ENCODE measurements at regions not wholly inside any gene's neighbourhood (a gene's known extent, or its start where the extent isn't known, plus 50 kb on each side); places are given as distances from the start of the nearest gene placed in this dataset.

DNA sequence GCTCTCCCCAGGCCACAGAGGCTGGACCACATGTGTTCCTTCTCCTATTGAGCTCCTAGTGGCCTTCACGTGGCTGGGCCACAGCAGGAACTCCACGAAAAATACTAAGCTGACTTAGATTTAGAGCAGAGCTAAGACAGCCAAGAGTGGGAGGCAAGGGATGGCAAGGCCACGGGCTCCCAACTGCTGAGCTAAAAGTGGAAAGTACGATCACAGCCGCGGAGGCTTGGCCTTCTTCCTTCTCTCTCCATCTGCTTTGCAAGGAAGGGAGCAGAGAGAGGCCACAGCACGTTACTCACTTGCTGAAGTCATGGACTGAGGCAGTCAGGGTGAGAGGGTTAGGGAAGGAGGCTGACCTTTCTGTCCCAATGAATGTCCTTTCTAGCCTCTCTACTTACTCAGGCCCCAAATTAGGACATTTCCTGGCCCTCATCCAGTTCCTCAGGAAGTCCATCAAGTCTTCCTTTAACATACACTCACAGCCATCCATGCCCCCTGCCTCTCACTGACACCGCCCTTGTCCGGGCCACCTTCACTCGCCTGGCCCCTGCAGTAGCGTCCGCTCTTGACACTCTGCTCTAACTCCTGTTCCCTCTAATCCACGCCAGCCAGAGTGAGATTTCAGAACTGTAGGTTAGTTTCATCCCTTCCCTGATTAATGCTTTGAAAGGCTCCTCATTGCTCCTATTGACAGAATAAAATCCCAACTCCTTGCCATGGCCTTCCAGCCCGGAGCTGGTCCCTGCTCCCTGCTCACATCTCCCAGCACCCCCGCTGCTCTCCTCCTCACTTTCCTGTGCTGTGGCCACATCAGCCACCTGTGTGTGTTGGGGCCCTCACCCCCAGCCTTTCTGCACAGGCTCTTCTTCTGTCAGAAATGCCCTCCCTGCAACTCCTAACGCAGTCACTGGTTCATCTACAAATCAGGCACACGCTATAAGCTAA lies 204.2 kb downstream of the CYP26B1 start:
- Histone ChIP-seq H3K27me3 (ENCODE audit: control insufficient read depth in 1 of 2, insufficient read depth in 2 of 2, low read length in 2 of 2) (peaks cover 0 to 3% of the 10 kb centered on the region in 2 donors), H3K4me3 (ENCODE audit: low read length in 2 of 2) (no peak overlapping the region), H3K4me1 (ENCODE audit: control insufficient read depth, insufficient read depth, low read length) (no peaks in the 10 kb centered on the region), H3K9me3 (ENCODE audit: control insufficient read depth in 2 of 2, low read length in 2 of 2) (no peaks in the 10 kb centered on the region), H3K36me3 (ENCODE audit: control insufficient read depth in 2 of 2, insufficient read depth in 2 of 2, low read length in 2 of 2) (no peaks in the 10 kb centered on the region), H3K27ac (ENCODE audit: low read length) (no peak overlapping the region), H3K9ac (ENCODE audit: low read length in 2 of 2) (no peak overlapping the region)

- Histone ChIP-seq H3K9me3 (ENCODE audit: control insufficient read depth in 2 of 2, low read length in 2 of 2) (no peaks in the 10 kb centered on the region), H3K27me3 (ENCODE audit: control insufficient read depth in 1 of 2, insufficient read depth in 2 of 2, low read length in 2 of 2) (peaks cover 0 to 3% of the 10 kb centered on the region in 2 donors), H3K4me1 (ENCODE audit: control insufficient read depth, insufficient read depth, low read length) (no peaks in the 10 kb centered on the region), H3K4me3 (ENCODE audit: low read length in 2 of 2) (no peak overlapping the region), H3K9ac (ENCODE audit: low read length in 2 of 2) (no peak overlapping the region), H3K27ac (ENCODE audit: low read length) (no peak overlapping the region), H3K36me3 (ENCODE audit: control insufficient read depth in 2 of 2, insufficient read depth in 2 of 2, low read length in 2 of 2) (no peaks in the 10 kb centered on the region)
These were observed 205.7 kb downstream of the CYP26B1 start for GRCh38 chr2:71941726-71942525.

DNA sequence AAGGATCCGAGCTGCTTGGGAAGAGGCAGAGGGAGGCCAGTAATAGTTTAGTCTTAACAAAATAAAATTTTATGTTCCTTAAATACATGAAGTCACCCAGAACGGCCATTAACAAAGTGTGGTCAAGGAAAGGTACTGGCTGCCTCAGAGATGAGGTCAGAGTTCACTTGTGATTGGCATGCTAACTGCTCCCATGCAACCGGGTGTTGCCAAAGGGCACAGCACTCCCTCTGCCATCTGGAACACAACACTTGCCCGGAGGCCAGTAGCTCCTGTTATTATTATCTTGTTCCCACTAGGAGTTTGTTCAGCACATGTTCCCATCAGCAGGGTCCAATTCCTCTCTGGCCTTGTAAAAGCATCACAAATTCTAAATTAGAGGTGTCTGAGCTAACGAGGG lies 207.0 kb downstream of the CYP26B1 start:
- no peaks in the 10 kb centered on the region for H3K4me1 ChIP-seq (ENCODE audit: control insufficient read depth, insufficient read depth, low read length)
- no peak overlapping the region for H3K9ac ChIP-seq (ENCODE audit: low read length in 2 of 2)
- no peaks in the 10 kb centered on the region for H3K36me3 ChIP-seq (ENCODE audit: control insufficient read depth in 2 of 2, insufficient read depth in 2 of 2, low read length in 2 of 2)
- H3K27me3 ChIP-seq (ENCODE audit: control insufficient read depth in 1 of 2, insufficient read depth in 2 of 2, low read length in 2 of 2): peaks cover 0 to 3% of the 10 kb centered on the region in 2 donors
- no peaks in the 10 kb centered on the region for H3K9me3 ChIP-seq (ENCODE audit: control insufficient read depth in 2 of 2, low read length in 2 of 2)
- H3K4me3 ChIP-seq (ENCODE audit: low read length in 2 of 2): no peak overlapping the region
- H3K27ac ChIP-seq (ENCODE audit: low read length): no peak overlapping the region

GRCh38 chr2:71939588-71940535 lies 207.8 kb downstream of the CYP26B1 start:
- Histone ChIP-seq H3K36me3 (ENCODE audit: control insufficient read depth in 2 of 2, insufficient read depth in 2 of 2, low read length in 2 of 2) (no peaks in the 10 kb centered on the region), H3K9me3 (ENCODE audit: control insufficient read depth in 2 of 2, low read length in 2 of 2) (no peaks in the 10 kb centered on the region), H3K27ac (ENCODE audit: low read length) (no peak overlapping the region), H3K4me1 (ENCODE audit: control insufficient read depth, insufficient read depth, low read length) (peaks cover 2% of the 10 kb centered on the region), H3K4me3 (ENCODE audit: low read length in 2 of 2) (no peak overlapping the region), H3K9ac (ENCODE audit: low read length in 2 of 2) (no peak overlapping the region), H3K27me3 (ENCODE audit: control insufficient read depth in 1 of 2, insufficient read depth in 2 of 2, low read length in 2 of 2) (peaks cover 0 to 3% of the 10 kb centered on the region in 2 donors)

DNA sequence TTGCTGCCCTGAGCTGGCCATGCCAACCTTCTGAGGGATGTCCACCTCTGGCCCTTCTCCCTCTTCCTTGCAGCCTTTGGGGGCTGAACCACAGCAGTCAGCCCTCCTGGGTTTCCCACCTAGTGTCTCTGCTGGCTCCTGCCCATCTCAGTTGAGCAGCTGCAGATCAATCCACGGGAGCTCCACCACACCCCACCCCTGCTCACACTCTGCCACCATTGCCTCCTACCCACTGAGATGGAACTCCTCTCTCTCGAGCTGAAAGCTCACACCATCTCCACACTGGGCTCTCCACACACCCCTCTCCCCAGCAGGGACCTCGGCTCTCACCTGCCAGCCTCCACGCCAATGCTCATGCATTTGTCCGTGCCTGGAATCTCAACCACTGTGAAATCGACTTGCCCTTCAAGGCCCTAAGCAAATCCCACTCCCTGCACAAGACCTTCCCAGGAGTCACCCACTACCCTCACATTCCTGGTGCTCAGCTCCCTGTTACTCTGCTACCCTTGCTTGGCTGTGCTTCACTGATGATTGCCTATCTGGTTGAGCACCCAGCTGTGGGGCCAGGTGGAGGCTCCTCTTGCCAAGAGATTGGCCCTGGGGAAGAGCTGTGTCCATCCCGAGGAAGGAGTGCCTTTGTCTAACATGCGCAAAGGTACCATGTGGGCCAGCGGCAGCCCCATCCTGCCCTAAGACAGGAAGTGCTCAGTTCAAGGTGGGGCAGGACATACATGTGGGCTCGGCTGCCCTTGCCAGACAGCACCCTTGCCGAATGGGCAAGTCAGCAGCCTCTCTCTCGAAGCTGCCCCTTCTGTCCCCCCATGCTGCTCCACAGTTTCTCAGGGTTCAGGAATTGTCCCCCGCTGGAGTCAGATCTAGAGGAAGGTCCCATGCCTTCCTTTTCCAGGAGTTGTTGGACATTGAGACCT lies 208.7 kb downstream of the CYP26B1 start:
- Histone ChIP-seq H3K36me3 (ENCODE audit: control insufficient read depth in 2 of 2, insufficient read depth in 2 of 2, low read length in 2 of 2) (no peaks in the 10 kb centered on the region), H3K4me3 (ENCODE audit: low read length in 2 of 2) (no peak overlapping the region), H3K9me3 (ENCODE audit: control insufficient read depth in 2 of 2, low read length in 2 of 2) (no peaks in the 10 kb centered on the region), H3K4me1 (ENCODE audit: control insufficient read depth, insufficient read depth, low read length) (peaks cover 5% of the 10 kb centered on the region), H3K9ac (ENCODE audit: low read length in 2 of 2) (no peak overlapping the region), H3K27ac (ENCODE audit: low read length) (no peak overlapping the region), H3K27me3 (ENCODE audit: control insufficient read depth in 1 of 2, insufficient read depth in 2 of 2, low read length in 2 of 2) (peaks cover 0 to 2% of the 10 kb centered on the region in 2 donors)

DNA sequence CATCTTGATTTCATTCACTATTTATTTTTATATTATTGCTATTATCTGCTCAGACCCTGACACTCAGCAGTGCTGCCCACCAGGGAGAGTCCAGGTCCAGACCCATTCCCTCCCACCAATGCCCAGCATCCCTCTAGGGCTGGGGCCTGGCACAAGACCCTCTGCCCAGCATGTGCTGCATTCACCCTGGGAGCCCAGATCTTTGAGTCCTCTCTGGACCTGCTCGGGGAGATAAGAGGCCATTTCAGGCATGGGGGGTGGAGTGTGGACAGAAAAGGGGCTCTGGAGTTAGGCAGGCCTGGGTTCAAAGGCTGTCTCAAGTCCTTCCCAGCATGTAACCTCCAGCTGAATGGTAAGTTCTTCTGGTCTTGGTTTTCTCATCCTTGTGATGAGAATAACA lies 209.6 kb downstream of the CYP26B1 start:
- Histone ChIP-seq H3K9ac (ENCODE audit: low read length in 2 of 2) (no peak overlapping the region), H3K4me1 (ENCODE audit: control insufficient read depth, insufficient read depth, low read length) (peaks cover 5% of the 10 kb centered on the region), H3K36me3 (ENCODE audit: control insufficient read depth in 2 of 2, insufficient read depth in 2 of 2, low read length in 2 of 2) (no peaks in the 10 kb centered on the region), H3K4me3 (ENCODE audit: low read length in 2 of 2) (no peak overlapping the region), H3K9me3 (ENCODE audit: control insufficient read depth in 2 of 2, low read length in 2 of 2) (no peaks in the 10 kb centered on the region), H3K27me3 (ENCODE audit: control insufficient read depth in 1 of 2, insufficient read depth in 2 of 2, low read length in 2 of 2) (peaks cover 0 to 1% of the 10 kb centered on the region in 2 donors), H3K27ac (ENCODE audit: low read length) (no peak overlapping the region)

GRCh38 chr2:71937396-71937795 lies 210.3 kb downstream of the CYP26B1 start:
- peaks cover 0 to 2% of the 10 kb centered on the region in 2 donors for H3K27me3 ChIP-seq (ENCODE audit: control insufficient read depth in 1 of 2, insufficient read depth in 2 of 2, low read length in 2 of 2)
- no peak overlapping the region for H3K9ac ChIP-seq (ENCODE audit: low read length in 2 of 2)
- H3K9me3 ChIP-seq (ENCODE audit: control insufficient read depth in 2 of 2, low read length in 2 of 2): no peaks in the 10 kb centered on the region
- H3K36me3 ChIP-seq (ENCODE audit: control insufficient read depth in 2 of 2, insufficient read depth in 2 of 2, low read length in 2 of 2): no peaks in the 10 kb centered on the region
- H3K4me3 ChIP-seq (ENCODE audit: low read length in 2 of 2): no peak overlapping the region
- H3K27ac ChIP-seq (ENCODE audit: low read length): no peak overlapping the region
- H3K4me1 ChIP-seq (ENCODE audit: control insufficient read depth, insufficient read depth, low read length): peaks cover 5% of the 10 kb centered on the region

- H3K9ac ChIP-seq (ENCODE audit: low read length in 2 of 2): no peak overlapping the region
- no peak overlapping the region for H3K27ac ChIP-seq (ENCODE audit: low read length)
- peaks cover 5% of the 10 kb centered on the region for H3K4me1 ChIP-seq (ENCODE audit: control insufficient read depth, insufficient read depth, low read length)
- no peaks in the 10 kb centered on the region for H3K9me3 ChIP-seq (ENCODE audit: control insufficient read depth in 2 of 2, low read length in 2 of 2)
- no peaks in the 10 kb centered on the region for H3K36me3 ChIP-seq (ENCODE audit: control insufficient read depth in 2 of 2, insufficient read depth in 2 of 2, low read length in 2 of 2)
- H3K27me3 ChIP-seq (ENCODE audit: control insufficient read depth in 1 of 2, insufficient read depth in 2 of 2, low read length in 2 of 2): peaks cover 0 to 2% of the 10 kb centered on the region in 2 donors
- no peak overlapping the region for H3K4me3 ChIP-seq (ENCODE audit: low read length in 2 of 2)
These were observed 211.3 kb downstream of the CYP26B1 start for GRCh38 chr2:71936076-71937030.
